ENCODE measurements at regions not wholly inside any gene's neighbourhood (a gene's known extent, or its start where the extent isn't known, plus 50 kb on each side); places are given as distances from the start of the nearest gene placed in this dataset.

- no peak for DNase-seq
Measured at GRCh38 chr14:100638211-100638855, 51.1 kb upstream of the BEGAIN start.

- DNase-seq = no peak
Measured at GRCh38 chr14:100639280-100639679, 52.1 kb upstream of the BEGAIN start.

- DNase-seq = peak; percentile 74
Measured at GRCh38 chr14:100640471-100641273, 53.5 kb upstream of the BEGAIN start.

- no peak for DNase-seq
Measured at GRCh38 chr14:100641274-100641860, 54.1 kb upstream of the BEGAIN start.

- no peak for DNase-seq
Measured at GRCh38 chr14:100643426-100643825, 56.2 kb upstream of the BEGAIN start.

GRCh38 chr14:100644383-100644782 lies 57.2 kb upstream of the BEGAIN start:
- DNase-seq = no peak

GRCh38 chr14:100644784-100645183 lies 57.6 kb upstream of the BEGAIN start:
- DNase-seq = no peak

GRCh38 chr14:100645196-100645981 lies 58.2 kb upstream of the BEGAIN start:
- DNase-seq = peak; percentile 85

GRCh38 chr14:100645982-100646314 lies 58.7 kb upstream of the BEGAIN start:
- DNase-seq = no peak

GRCh38 chr14:100648474-100649172 lies 61.4 kb upstream of the BEGAIN start:
- no peak for DNase-seq

- no peak for DNase-seq
Measured at GRCh38 chr14:100649173-100649519, 61.9 kb upstream of the BEGAIN start.

- DNase-seq = no peak
Measured at GRCh38 chr14:100651999-100652508, 64.8 kb upstream of the BEGAIN start.

- no peak for DNase-seq
Measured at GRCh38 chr14:100652744-100653143, 65.5 kb upstream of the BEGAIN start.

- DNase-seq = no peak
Measured at GRCh38 chr14:100653409-100653808, 66.2 kb upstream of the BEGAIN start.

GRCh38 chr14:100654025-100654813 lies 67.0 kb upstream of the BEGAIN start:
- no peak for DNase-seq

- DNase-seq = peak; percentile 26
Measured at GRCh38 chr14:100654814-100655740, 67.9 kb upstream of the BEGAIN start.

- no peak for DNase-seq
Measured at GRCh38 chr14:100655741-100656085, 68.5 kb upstream of the BEGAIN start.

- DNase-seq = no peak
Measured at GRCh38 chr14:100656996-100657395, 69.7 kb upstream of the DLK1 start.

GRCh38 chr14:100657780-100658179 lies 68.9 kb upstream of the DLK1 start:
- no peak for DNase-seq

- DNase-seq = no peak
Measured at GRCh38 chr14:100658181-100658886, 68.4 kb upstream of the DLK1 start.
